ENCODE measurements at regions not wholly inside any gene's neighbourhood (a gene's known extent, or its start where the extent isn't known, plus 50 kb on each side); places are given as distances from the start of the nearest gene placed in this dataset.

GRCh38 chr14:98924046-98924445, 348.0 kb downstream of the BCL11B start:
- no peak for TF ChIP-seq CTCF (IDR thresholded peaks at IDR 0.05)
- no peak for TF ChIP-seq EP300 (IDR thresholded peaks at IDR 0.05; ENCODE audit: borderline replicate concordance in 1 of 2, low read depth in 1 of 2, low read length in 1 of 2)
- TF ChIP-seq USF1 (IDR thresholded peaks at IDR 0.05; ENCODE audit: borderline replicate concordance, low read depth), result no peak
- TF ChIP-seq ELF1 (IDR thresholded peaks at IDR 0.05), result no peak

Measured in SK-N-SH (cell line).